T-helper 2 cell treated with Interferon-gamma antibody and Interleukin-4, amounts not matched to agents 100 ng/mL and 5 ng/mL, for 36 hours (primary cell): ENCODE measurements at regions not wholly inside any gene's neighbourhood (a gene's known extent, or its start where the extent isn't known, plus 50 kb on each side); places are given as distances from the start of the nearest gene placed in this dataset.
"Not testable (repeated sequence)": the region's sequence is repeated elsewhere in the genome, so short reads cannot be mapped to it uniquely, and the experiment has no call there.

Experiments used
- intact Hi-C: fragments of 100-400 bp; cut with micrococcal nuclease; formaldehyde crosslinking; loops from one replicate; pipeline ENCODE4 v1.15.1; 2023

GRCh38 chr6:2611092-2611491 lies 139.6 kb downstream of the MYLK4 start:
- intact Hi-C loops = no loop called here

- intact Hi-C loops = no loop called here
These were observed 142.2 kb downstream of the MYLK4 start for GRCh38 chr6:2608503-2608902.

GRCh38 chr6:2600363-2600762 lies 150.4 kb downstream of the MYLK4 start:
- intact Hi-C loops = no loop called here

- intact Hi-C loops = no loop called here
These were observed 150.9 kb downstream of the MYLK4 start for GRCh38 chr6:2599817-2600216.

- intact Hi-C loops = no loop called here
These were observed 151.9 kb downstream of the MYLK4 start for GRCh38 chr6:2598867-2599266.

GRCh38 chr6:2597991-2598390 lies 152.7 kb downstream of the MYLK4 start:
- intact Hi-C loops = no loop called here

- intact Hi-C loops = not testable (repeated sequence)
These were observed 153.3 kb downstream of the MYLK4 start for GRCh38 chr6:2597457-2597856.

- intact Hi-C loops = no loop called here
These were observed 154.5 kb downstream of the MYLK4 start for GRCh38 chr6:2596222-2596621.

GRCh38 chr6:2594868-2595267 lies 155.9 kb downstream of the MYLK4 start:
- intact Hi-C loops = no loop called here

- intact Hi-C loops = no loop called here
These were observed 157.6 kb downstream of the MYLK4 start for GRCh38 chr6:2593167-2593566.

- intact Hi-C loops = no loop called here
These were observed 161.5 kb downstream of the MYLK4 start for GRCh38 chr6:2589171-2589661.

GRCh38 chr6:2583459-2583858 lies 167.3 kb downstream of the MYLK4 start:
- intact Hi-C loops = no loop called here

GRCh38 chr6:2582268-2582667 lies 168.5 kb downstream of the MYLK4 start:
- intact Hi-C loops = no loop called here

GRCh38 chr6:2581611-2582010 lies 169.1 kb downstream of the MYLK4 start:
- intact Hi-C loops = no loop called here

- intact Hi-C loops = no loop called here
These were observed 169.7 kb downstream of the MYLK4 start for GRCh38 chr6:2581011-2581410.

- intact Hi-C loops = no loop called here
These were observed 170.7 kb downstream of the MYLK4 start for GRCh38 chr6:2579804-2580570.

GRCh38 chr6:2579241-2579761 lies 171.4 kb downstream of the MYLK4 start:
- intact Hi-C loops = no loop called here

- intact Hi-C loops = no loop called here
These were observed 172.0 kb downstream of the MYLK4 start for GRCh38 chr6:2578767-2579166.

GRCh38 chr6:2576499-2576898 lies 174.2 kb downstream of the MYLK4 start:
- intact Hi-C loops = no loop called here

GRCh38 chr6:2575236-2575635 lies 175.5 kb downstream of the MYLK4 start:
- intact Hi-C loops = no loop called here

- intact Hi-C loops = not testable (repeated sequence)
These were observed 181.3 kb downstream of the MYLK4 start for GRCh38 chr6:2569420-2569819.

GRCh38 chr6:2566048-2566447 lies 184.7 kb downstream of the MYLK4 start:
- intact Hi-C loops = no loop called here

- intact Hi-C loops = no loop called here
These were observed 185.2 kb downstream of the MYLK4 start for GRCh38 chr6:2565499-2565898.
